ENCODE measurements at regions not wholly inside any gene's neighbourhood (a gene's known extent, or its start where the extent isn't known, plus 50 kb on each side); places are given as distances from the start of the nearest gene placed in this dataset.

GRCh38 chr5:119948162-119948561 is 318.8 kb downstream of the FAM170A start:
- H3K27me3 ChIP-seq: no peaks in the 10 kb centered on the region
- TF ChIP-seq CTCF (IDR thresholded peaks at IDR 0.05): no peak
- H3K4me3 ChIP-seq: no peak overlapping the region
- H3K9me3 ChIP-seq: no peaks in the 10 kb centered on the region
- no peak overlapping the region for H3K27ac ChIP-seq
- no peaks in the 10 kb centered on the region for H3K36me3 ChIP-seq
- H3K9ac ChIP-seq (ENCODE audit: low read depth in 2 of 2, low read length in 2 of 2): no peak overlapping the region
- intact Hi-C loops (cut with DNase I): no loop called here
- no peaks in the 10 kb centered on the region for H3K4me1 ChIP-seq
- no peak for DNase-seq

GRCh38 chr5:119949426-119949999 is 320.2 kb downstream of the FAM170A start:
- no peak overlapping the region for H3K4me3 ChIP-seq
- H3K9ac ChIP-seq (ENCODE audit: low read depth in 2 of 2, low read length in 2 of 2): no peak overlapping the region
- no peak for TF ChIP-seq CTCF (IDR thresholded peaks at IDR 0.05)
- no peaks in the 10 kb centered on the region for H3K36me3 ChIP-seq
- H3K27me3 ChIP-seq: no peaks in the 10 kb centered on the region
- no peaks in the 10 kb centered on the region for H3K9me3 ChIP-seq
- intact Hi-C loops (cut with DNase I): no loop called here
- H3K4me1 ChIP-seq: no peaks in the 10 kb centered on the region
- DNase-seq: no peak
- H3K27ac ChIP-seq: no peak overlapping the region

DNA sequence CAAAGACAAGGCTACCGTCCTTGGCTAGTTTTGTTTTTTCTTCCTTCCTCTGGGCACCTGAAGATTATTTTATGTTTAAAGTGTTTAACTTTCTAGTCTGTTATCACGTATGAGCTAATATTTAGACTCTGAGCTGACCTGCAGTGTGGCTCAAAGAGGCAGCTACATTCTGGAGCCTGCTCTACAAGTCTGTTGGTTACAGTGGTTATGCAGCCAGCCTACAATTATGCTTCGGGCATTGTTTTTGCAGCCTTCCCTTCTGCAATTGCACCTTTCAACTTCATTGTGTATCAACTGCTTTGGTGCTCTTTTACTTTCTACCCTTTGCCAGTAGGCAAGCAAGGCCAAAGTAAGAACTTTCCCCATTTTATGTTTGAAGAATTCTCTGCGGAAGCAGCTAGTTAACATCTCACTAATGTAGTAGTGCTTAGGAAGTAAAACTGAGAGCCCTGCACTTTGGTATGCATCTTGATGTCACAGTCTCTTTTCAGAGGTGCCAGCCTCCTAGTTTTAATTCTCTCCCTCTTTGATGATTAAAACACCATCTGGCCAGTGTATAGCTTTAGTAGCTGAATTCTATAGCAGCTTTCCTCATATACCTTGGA is 322.1 kb downstream of the FAM170A start:
- Histone ChIP-seq H3K4me1 (no peaks in the 10 kb centered on the region), H3K27me3 (no peaks in the 10 kb centered on the region), H3K36me3 (no peaks in the 10 kb centered on the region), H3K4me3 (no peak overlapping the region), H3K9me3 (no peaks in the 10 kb centered on the region), H3K27ac (no peak overlapping the region), H3K9ac (ENCODE audit: low read depth in 2 of 2, low read length in 2 of 2) (no peak overlapping the region)
- TF ChIP-seq CTCF (IDR thresholded peaks at IDR 0.05): no peak
- intact Hi-C loops (cut with DNase I): no loop called here
- DNase-seq: no peak

DNA sequence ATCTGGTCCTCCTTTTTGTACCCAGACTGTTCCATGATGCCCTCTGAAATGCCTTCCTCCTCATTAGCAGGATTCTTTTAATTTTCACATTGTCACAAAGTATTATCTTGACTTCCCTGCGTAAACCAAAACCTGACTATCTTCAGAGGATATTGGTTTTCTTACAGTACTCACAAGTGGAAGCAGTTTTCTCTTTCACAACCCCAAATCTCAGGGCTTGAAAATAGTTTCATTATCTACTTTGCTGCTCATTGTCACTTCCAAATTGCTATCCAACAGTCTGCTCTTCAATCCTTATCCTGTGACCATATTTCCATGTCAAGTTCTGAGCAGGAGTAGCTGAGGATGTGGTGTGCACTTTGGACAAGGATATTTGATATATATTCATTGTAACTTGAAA is 324.1 kb downstream of the FAM170A start:
- TF ChIP-seq CTCF (IDR thresholded peaks at IDR 0.05): no peak
- Histone ChIP-seq H3K27me3 (no peaks in the 10 kb centered on the region), H3K9me3 (no peaks in the 10 kb centered on the region), H3K4me1 (no peaks in the 10 kb centered on the region), H3K36me3 (no peaks in the 10 kb centered on the region), H3K9ac (ENCODE audit: low read depth in 2 of 2, low read length in 2 of 2) (no peak overlapping the region), H3K4me3 (no peak overlapping the region), H3K27ac (no peak overlapping the region)
- DNase-seq: no peak
- intact Hi-C loops (cut with DNase I): no loop called here

GRCh38 chr5:119954106-119954505 is 324.7 kb downstream of the FAM170A start:
- Histone ChIP-seq H3K36me3 (no peaks in the 10 kb centered on the region), H3K9me3 (no peaks in the 10 kb centered on the region), H3K4me1 (no peaks in the 10 kb centered on the region), H3K27ac (no peak overlapping the region), H3K9ac (ENCODE audit: low read depth in 2 of 2, low read length in 2 of 2) (no peak overlapping the region), H3K27me3 (no peaks in the 10 kb centered on the region), H3K4me3 (no peak overlapping the region)
- peak; percentile 24 for DNase-seq
- intact Hi-C loops (cut with DNase I): no loop called here
- no peak for TF ChIP-seq CTCF (IDR thresholded peaks at IDR 0.05)

All from colonic mucosa (tissue), 4 donors.